Bone marrow (tissue), 2 donors: ENCODE measurements at regions not wholly inside any gene's neighbourhood (a gene's known extent, or its start where the extent isn't known, plus 50 kb on each side); places are given as distances from the start of the nearest gene placed in this dataset.
"Not testable (repeated sequence)": the region's sequence is repeated elsewhere in the genome, so short reads cannot be mapped to it uniquely, and the experiment has no call there.

Experiments used
- DNase-seq, 2 donors: peaks; one replicate each; lab custom pipeline; 2025; lab: John Stamatoyannopoulos, UW

- DNase-seq = no peak
These were observed 244.2 kb upstream of the FOXK1 start for GRCh38 chr7:4437916-4438315.

GRCh38 chr7:4438723-4439245 is 243.3 kb upstream of the FOXK1 start:
- no peak for DNase-seq

GRCh38 chr7:4439444-4439843 is 242.7 kb upstream of the FOXK1 start:
- no peak for DNase-seq

DNA sequence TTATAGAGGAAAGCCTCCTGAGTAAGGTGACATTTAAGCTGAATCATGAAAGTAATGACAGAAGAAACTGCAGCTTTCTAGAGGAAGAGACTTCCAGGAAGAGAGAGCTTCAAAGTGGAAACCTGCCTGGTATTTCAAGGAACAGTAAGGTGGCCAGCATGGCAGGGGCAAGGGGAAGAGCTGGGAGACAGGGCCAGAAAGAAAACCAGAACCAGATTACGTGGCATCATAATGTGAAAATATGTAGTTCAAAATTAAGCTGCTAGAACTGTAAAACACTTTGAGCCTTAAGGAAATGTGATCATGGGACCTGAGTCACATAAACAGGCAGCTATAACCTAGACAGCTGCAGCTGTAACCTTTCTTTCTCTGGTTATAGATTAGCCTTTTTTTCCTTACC is 238.0 kb upstream of the FOXK1 start:
- DNase-seq = no peak

GRCh38 chr7:4445777-4446176 is 236.3 kb upstream of the FOXK1 start:
- DNase-seq = no peak

- no peak for DNase-seq
These were observed 232.8 kb upstream of the FOXK1 start for GRCh38 chr7:4449263-4449662.

GRCh38 chr7:4450483-4450882 is 231.6 kb upstream of the FOXK1 start:
- DNase-seq = no peak

- no peak for DNase-seq
These were observed 221.5 kb upstream of the FOXK1 start for GRCh38 chr7:4460597-4460996.

- no peak for DNase-seq
These were observed 220.6 kb upstream of the FOXK1 start for GRCh38 chr7:4461531-4461930.

DNA sequence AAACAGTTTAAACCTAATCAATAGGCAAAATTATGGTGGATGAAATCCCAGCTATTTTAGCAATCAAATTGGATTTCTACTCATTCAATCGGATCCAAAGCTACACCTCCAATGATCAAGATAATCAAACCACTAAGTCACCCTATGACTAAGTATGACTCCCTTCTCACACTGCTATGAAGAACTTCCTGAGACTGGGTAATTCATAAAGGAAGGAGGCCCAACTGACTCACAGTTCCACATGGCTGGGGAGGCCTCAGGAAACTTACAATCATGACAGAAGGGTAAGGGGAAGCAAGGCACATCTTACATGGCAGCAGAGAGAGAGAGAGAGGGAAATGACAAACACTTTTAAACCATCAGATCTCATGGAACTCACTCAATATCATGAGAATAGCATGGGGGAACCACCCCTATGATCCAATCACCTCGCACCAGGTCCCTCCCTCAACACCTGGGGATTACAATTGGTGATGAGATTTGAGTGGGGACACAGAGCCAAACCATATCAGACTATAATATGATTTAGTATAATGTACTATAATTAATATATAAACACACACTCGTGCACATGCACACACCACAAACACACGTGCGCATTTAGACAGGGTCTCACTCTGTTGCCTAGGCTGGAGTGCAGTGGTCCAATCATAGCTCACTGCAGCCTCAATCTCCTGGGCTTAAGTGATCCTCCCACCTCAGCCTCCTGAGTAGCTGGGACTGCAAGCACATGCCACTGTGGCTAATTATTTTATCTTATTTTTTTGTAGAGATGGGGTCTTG is 213.6 kb upstream of the FOXK1 start:
- DNase-seq = no peak

GRCh38 chr7:4470246-4470645 is 211.8 kb upstream of the FOXK1 start:
- DNase-seq = no peak

- DNase-seq = no peak
These were observed 209.4 kb upstream of the FOXK1 start for GRCh38 chr7:4472728-4473127.

- DNase-seq = no peak
These were observed 202.6 kb upstream of the FOXK1 start for GRCh38 chr7:4479367-4480039.

- DNase-seq = not testable (repeated sequence)
These were observed 202.0 kb upstream of the FOXK1 start for GRCh38 chr7:4480131-4480530.

GRCh38 chr7:4483851-4484250 is 198.2 kb upstream of the FOXK1 start:
- no peak for DNase-seq

GRCh38 chr7:4484545-4484944 is 197.6 kb upstream of the FOXK1 start:
- DNase-seq = no peak

DNA sequence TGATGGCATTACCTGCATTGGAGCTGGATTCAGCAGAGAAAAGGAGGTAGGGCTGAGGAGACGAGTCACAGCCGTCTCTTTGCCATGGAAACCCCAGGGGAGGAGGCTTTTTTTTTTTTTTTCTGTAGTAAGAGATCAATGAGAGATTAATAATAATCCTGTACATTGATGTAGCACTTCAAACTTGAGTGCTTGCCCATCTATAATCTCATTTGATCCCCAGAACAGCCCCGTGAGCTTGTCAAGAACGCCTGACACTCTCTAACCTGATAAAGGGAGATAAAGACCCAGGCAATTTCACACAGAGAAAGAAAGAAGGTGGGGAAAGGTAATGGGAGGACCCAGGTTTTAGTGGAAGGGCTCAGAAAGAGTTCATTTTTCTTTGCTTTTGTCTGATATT is 195.2 kb upstream of the FOXK1 start:
- DNase-seq = no peak

DNA sequence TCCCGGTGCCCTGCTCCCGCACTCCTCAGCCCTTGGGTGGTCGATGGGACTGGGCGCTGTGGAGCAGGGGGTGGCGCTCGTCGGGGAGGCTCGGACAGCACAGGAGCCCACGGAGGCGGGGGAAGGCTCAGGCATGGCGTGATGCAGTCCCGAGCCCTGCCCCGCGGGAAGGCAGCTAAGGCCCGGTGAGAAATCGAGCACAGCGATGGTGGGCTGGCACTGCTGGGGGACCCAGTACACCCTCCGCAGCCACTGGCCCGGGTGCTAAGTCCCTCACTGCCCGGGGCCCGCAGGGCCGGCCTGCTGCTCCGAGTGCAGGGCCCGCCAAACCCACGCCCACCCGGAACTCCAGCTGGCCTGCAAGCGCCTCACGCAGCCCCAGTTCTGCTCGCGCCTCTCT is 185.2 kb upstream of the FOXK1 start:
- DNase-seq = not testable (repeated sequence)

- no peak for DNase-seq
These were observed 181.3 kb upstream of the FOXK1 start for GRCh38 chr7:4500812-4501211.

GRCh38 chr7:4507886-4508285 is 174.2 kb upstream of the FOXK1 start:
- DNase-seq = not testable (repeated sequence)

DNA sequence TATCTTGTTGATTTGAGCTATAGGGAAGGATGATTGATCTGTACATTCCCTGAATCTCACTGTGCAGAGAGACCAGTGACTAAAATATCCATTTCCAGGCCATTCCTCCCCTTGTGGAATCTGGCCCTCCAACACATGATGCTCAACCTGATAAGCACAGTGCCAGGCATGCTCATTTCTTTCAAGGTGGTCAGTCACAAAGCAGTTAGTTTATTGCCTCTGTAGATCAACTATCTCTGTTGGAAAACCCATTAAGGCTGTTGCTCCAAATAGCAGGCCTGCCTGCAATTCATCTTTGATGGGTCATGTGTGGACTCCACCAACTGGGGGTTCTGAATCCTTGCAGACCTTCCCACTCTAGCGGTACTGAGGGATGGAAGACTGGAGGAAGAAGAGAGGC is 168.6 kb upstream of the FOXK1 start:
- DNase-seq = no peak

DNA sequence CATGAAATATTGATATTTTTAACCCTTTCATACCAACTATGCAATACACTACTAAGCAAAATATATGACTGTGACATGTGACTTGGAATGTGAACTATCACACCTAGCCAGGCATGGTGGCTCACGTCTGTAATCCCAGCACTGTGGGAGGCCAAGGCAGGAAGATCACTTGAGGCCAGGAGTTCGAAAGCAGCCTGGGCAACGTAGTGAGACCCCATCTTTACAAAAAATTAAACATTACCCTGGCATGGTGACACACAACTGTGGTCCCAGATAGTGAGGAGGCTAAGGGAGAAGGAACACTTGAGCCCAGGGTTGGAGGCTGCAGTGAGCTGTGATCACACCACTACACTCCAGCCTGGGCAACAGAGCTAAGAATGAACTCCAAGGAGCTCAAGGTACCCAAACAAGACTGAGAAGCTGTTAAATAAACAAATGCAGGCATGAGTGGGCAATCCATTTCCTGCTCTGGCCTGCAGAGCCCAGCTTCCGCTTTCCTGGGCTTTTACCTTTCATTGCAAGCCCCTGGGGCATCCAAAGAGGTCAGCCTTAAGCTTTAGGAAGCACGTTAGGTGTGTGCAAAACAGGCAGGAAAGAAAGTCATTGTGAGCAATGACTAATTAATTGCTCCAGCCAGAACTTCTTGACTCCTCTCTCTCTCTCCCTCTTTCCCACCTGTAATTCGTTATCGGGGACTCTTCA is 162.1 kb upstream of the FOXK1 start:
- DNase-seq = no peak

DNA sequence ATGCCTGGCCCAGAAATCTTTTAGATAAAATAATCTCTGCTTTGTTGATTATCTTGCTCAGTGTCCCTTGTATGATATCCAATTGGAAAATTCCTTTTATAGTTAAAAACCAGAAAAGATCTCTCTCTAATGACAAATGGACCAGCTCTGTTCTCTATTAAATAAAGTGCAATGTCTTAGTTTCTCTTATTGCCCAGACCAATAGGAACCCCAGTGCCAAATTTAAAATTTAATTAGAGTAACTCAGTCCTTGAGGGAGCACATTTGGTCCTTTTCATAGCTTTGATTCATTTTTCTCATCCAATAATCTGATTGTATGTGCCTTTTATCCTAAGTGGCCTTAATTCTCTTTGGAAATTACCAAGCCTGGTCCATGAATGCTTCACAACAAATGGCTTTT is 158.9 kb upstream of the FOXK1 start:
- no peak for DNase-seq
